GM12875 (cell line): ENCODE measurements at regions not wholly inside any gene's neighbourhood (a gene's known extent, or its start where the extent isn't known, plus 50 kb on each side); places are given as distances from the start of the nearest gene placed in this dataset.

Experiments
- H3K4me3 ChIP-seq: one replicate; pipeline ENCODE4 v1.5.1; 2011; ENCODE audit warnings: low read depth, low read length, control low read depth
- TF ChIP-seq, protein P1 (sequence below): IDR thresholded peaks from 2 replicates; pipeline ENCODE4 v1.5.1; 2011; ENCODE audit warnings: low read depth, mild to moderate bottlenecking, control low read depth, inconsistent platforms, low read length, moderate library complexity, borderline replicate concordance; ENCODE audit not compliant: insufficient read depth

- TF ChIP-seq, protein P1, sequence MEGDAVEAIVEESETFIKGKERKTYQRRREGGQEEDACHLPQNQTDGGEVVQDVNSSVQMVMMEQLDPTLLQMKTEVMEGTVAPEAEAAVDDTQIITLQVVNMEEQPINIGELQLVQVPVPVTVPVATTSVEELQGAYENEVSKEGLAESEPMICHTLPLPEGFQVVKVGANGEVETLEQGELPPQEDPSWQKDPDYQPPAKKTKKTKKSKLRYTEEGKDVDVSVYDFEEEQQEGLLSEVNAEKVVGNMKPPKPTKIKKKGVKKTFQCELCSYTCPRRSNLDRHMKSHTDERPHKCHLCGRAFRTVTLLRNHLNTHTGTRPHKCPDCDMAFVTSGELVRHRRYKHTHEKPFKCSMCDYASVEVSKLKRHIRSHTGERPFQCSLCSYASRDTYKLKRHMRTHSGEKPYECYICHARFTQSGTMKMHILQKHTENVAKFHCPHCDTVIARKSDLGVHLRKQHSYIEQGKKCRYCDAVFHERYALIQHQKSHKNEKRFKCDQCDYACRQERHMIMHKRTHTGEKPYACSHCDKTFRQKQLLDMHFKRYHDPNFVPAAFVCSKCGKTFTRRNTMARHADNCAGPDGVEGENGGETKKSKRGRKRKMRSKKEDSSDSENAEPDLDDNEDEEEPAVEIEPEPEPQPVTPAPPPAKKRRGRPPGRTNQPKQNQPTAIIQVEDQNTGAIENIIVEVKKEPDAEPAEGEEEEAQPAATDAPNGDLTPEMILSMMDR, result no peak
- H3K4me3 ChIP-seq, result no peak overlapping the region
These were observed 193.3 kb downstream of the BCR start for GRCh38 chr22:23373601-23374000.

GRCh38 chr22:23370251-23370650 is 189.9 kb downstream of the BCR start:
- TF ChIP-seq, protein P1, result no peak
- no peak overlapping the region for H3K4me3 ChIP-seq

GRCh38 chr22:23369054-23369685 is 188.9 kb downstream of the BCR start:
- H3K4me3 ChIP-seq, result no peak overlapping the region
- TF ChIP-seq, protein P1, result no peak
